GM12872 (cell line): ENCODE measurements at regions not wholly inside any gene's neighbourhood (a gene's known extent, or its start where the extent isn't known, plus 50 kb on each side); places are given as distances from the start of the nearest gene placed in this dataset.

Experiments
- TF ChIP-seq, protein P1 (sequence below): IDR thresholded peaks from 3 replicates; pipeline ENCODE4 v1.5.1; 2011; ENCODE audit warnings: low read depth, mild to moderate bottlenecking, low read length, moderate library complexity; ENCODE audit not compliant: insufficient read depth

DNA sequence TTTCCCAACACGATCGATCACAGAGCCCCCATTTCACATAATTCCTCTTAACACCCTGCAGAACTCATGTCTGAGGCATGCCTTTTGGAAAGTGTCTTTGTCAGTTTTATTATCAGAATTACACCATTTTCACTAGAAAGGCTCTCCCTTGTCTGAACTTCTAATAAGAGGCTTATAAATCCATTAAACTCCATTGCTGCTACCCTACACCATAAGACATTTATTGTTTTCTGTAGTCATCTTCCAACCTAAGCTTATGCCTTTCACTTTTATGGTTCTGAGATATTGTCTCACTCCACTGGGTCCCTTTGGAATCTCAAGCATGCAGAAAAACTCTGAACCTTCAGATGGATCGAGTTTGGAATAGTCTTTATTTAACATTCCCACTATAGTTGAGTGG lies 50.2 kb upstream of the TPM1 start:
- TF ChIP-seq, protein P1, sequence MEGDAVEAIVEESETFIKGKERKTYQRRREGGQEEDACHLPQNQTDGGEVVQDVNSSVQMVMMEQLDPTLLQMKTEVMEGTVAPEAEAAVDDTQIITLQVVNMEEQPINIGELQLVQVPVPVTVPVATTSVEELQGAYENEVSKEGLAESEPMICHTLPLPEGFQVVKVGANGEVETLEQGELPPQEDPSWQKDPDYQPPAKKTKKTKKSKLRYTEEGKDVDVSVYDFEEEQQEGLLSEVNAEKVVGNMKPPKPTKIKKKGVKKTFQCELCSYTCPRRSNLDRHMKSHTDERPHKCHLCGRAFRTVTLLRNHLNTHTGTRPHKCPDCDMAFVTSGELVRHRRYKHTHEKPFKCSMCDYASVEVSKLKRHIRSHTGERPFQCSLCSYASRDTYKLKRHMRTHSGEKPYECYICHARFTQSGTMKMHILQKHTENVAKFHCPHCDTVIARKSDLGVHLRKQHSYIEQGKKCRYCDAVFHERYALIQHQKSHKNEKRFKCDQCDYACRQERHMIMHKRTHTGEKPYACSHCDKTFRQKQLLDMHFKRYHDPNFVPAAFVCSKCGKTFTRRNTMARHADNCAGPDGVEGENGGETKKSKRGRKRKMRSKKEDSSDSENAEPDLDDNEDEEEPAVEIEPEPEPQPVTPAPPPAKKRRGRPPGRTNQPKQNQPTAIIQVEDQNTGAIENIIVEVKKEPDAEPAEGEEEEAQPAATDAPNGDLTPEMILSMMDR: no peak
